ENCODE measurements at regions not wholly inside any gene's neighbourhood (a gene's known extent, or its start where the extent isn't known, plus 50 kb on each side); places are given as distances from the start of the nearest gene placed in this dataset.
"Not testable (repeated sequence)": the region's sequence is repeated elsewhere in the genome, so short reads cannot be mapped to it uniquely, and the experiment has no call there.

DNA sequence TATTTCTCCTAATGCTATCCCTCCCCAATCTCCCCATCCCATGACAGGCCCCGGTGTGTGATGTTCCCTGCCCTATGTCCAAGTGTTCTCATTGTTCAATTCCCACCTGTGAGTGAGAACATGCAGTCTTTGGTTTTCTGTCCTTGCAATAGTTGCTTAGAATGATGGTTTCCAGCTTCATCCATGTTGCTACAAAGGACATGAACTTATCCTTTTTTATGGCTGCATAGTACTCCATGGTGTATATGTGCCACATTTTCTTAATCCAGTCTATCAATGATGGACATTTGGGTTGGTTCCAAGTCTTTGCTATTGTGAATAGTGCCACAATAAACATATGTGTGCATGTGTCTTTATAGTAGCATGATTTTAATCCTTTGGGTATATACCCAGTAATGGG, 51.3 kb upstream of the RIOK2 start:
- H3K4me3 ChIP-seq (ENCODE audit: low read length); DNase-seq (ENCODE audit: low read depth): not testable (repeated sequence)

DNA sequence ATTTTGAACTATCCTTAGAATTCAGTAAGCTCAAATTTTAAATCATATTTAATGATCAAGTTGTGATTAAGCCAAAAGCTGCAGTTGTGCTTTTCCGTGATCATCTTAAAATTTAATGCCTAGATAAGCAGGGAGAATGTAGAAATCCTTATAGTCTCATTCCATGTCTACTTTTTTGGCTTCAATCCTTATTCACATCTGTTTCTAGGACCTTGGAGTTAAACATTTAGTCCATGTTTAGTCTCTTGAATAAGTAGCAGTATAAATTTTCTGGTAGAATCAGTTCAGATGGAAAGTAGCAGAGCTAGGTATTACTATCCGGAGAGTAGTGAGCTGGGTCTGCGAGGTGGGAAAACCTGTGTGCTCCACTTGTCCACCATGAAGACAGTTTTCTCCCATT, 59.3 kb upstream of the RIOK2 start:
- DNase-seq (ENCODE audit: low read depth), result no peak
- H3K4me3 ChIP-seq (ENCODE audit: low read length), result no peak overlapping the region
- TF ChIP-seq, protein P1, sequence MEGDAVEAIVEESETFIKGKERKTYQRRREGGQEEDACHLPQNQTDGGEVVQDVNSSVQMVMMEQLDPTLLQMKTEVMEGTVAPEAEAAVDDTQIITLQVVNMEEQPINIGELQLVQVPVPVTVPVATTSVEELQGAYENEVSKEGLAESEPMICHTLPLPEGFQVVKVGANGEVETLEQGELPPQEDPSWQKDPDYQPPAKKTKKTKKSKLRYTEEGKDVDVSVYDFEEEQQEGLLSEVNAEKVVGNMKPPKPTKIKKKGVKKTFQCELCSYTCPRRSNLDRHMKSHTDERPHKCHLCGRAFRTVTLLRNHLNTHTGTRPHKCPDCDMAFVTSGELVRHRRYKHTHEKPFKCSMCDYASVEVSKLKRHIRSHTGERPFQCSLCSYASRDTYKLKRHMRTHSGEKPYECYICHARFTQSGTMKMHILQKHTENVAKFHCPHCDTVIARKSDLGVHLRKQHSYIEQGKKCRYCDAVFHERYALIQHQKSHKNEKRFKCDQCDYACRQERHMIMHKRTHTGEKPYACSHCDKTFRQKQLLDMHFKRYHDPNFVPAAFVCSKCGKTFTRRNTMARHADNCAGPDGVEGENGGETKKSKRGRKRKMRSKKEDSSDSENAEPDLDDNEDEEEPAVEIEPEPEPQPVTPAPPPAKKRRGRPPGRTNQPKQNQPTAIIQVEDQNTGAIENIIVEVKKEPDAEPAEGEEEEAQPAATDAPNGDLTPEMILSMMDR (conservative IDR thresholded peaks at IDR 0.05; ENCODE audit: low read depth, low read length), result no peak

DNA sequence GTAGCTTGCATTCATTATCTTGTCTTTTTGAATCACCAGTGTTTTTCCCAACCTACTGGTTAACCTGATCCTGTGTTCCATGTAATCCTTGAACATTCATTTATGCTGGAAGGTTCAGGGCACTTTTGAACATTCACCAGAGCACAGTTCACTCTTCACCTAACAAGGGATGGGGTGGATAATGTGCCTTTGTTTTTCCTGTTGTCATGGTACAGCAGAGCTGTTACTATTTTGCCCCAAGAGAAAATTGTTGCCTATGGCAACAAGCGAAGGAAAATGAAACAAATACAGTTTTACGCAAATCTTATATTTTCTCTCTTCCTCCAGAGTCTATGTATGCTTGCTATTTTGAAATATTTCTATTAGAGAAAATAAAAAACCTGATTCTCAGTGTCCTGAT, 60.3 kb upstream of the RIOK2 start:
- H3K4me3 ChIP-seq (ENCODE audit: low read length), result no peak overlapping the region
- DNase-seq (ENCODE audit: low read depth), result no peak
- TF ChIP-seq, protein P1 (conservative IDR thresholded peaks at IDR 0.05; ENCODE audit: low read depth, low read length), result no peak

DNA sequence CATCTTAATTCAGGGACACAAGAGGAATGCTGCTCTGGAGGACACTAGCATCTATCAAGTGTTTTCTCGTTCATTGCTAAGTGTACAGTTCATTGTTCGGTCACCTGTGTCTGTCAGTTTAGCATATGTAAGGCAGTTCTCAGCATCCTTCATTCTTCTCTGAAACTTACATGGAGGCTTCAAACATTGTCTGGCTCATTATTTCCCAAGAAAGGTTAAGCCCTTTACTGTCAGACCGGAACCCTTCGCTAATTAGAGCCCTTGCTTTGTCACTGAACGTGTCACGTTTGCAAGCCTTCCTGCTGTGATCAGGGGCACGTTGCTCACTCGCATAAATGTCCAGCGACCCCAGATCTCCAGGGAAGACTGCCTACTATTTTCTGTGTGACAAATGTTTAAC, 62.3 kb upstream of the RIOK2 start:
- no peak overlapping the region for H3K4me3 ChIP-seq (ENCODE audit: low read length)
- TF ChIP-seq, protein P1 (conservative IDR thresholded peaks at IDR 0.05; ENCODE audit: low read depth, low read length), result no peak
- no peak for DNase-seq (ENCODE audit: low read depth)

DNA sequence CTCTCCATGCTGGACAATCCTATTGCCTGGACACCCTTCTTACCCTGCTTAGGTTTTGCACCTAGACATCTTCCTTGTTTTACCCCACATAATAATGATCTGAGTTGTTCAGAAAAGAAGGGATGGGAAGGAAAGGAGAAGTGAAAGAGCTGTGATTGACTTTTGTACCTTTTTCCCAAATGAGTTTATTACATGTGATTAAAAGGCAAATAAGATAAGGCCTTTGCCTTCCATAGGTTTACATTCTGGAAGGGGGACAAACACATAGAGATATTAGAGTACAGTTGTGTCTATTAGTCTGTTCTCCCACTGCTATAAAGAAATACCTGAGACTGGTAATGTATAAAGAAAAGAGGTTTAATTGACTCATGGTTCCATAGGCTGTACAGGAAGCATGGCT, 67.1 kb upstream of the RIOK2 start:
- no peak overlapping the region for H3K4me3 ChIP-seq (ENCODE audit: low read length)
- TF ChIP-seq, protein P1 (conservative IDR thresholded peaks at IDR 0.05; ENCODE audit: low read depth, low read length), result no peak
- no peak for DNase-seq (ENCODE audit: low read depth)

DNA sequence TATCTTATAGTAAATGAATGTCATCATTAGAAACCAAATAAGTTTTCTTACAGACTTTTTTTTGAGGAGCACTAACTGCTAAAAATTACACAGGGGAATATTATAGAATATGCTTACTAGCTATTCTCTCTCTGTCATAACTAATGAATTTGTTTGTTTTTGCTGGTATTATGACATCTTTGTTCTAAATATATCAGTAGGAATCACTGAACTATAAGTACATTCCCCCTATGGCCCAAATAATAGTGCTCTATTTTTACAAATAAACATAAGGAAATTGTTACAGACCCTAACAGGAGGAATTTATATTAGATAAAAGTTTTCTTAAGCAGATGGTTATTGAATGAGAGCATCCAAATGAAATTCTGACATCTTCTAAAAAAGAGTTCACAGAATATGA, 83.0 kb upstream of the RIOK2 start:
- TF ChIP-seq, protein P1 (conservative IDR thresholded peaks at IDR 0.05; ENCODE audit: low read depth, low read length), result no peak
- no peak for DNase-seq (ENCODE audit: low read depth)
- H3K4me3 ChIP-seq (ENCODE audit: low read length), result no peak overlapping the region

DNA sequence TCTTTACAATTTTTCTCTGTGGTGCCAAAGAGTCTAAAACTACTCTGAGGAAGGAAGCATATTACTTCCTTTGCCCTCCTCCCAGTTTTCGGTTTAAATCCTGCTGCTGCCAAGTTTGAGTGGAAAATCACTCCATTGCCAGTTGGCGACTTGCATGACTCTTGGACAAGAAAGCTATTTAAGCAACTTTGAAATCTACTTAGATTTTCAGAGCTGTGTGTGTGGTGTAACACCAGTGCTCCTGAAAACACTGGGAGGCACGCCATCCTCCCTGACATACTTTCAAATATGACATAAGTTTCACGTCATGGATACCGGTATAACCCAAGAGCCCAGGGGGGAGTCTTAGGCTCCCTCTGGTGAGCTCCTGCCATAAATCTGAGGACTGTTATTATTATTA, 83.5 kb upstream of the RIOK2 start:
- TF ChIP-seq, protein P1 (conservative IDR thresholded peaks at IDR 0.05; ENCODE audit: low read depth, low read length), result no peak
- DNase-seq (ENCODE audit: low read depth), result no peak
- no peak overlapping the region for H3K4me3 ChIP-seq (ENCODE audit: low read length)

DNA sequence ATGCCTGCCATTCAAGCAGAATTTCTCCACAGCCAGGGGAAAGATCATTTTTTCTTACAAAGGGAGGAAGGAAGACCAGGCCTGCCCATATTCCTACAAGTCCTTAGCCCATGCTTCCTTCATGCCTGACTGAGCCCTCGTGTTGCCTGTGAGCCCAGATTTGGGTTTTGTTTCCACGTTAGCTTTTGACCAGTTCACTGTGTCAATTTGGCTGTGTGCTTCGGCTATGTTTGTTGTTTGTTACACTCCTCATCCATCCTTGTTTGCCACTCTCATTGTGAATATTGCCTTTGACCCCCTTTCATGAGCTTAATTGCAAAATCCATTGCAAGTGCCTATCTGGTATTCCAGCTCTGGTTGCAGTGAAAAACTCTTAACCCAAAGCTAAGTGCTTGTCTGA, 84.7 kb upstream of the RIOK2 start:
- DNase-seq (ENCODE audit: low read depth), result no peak
- H3K4me3 ChIP-seq (ENCODE audit: low read length), result no peak overlapping the region
- TF ChIP-seq, protein P1 (conservative IDR thresholded peaks at IDR 0.05; ENCODE audit: low read depth, low read length), result no peak

All from retinal pigment epithelial cell (primary cell).